Gastroesophageal sphincter (tissue), 4 donors: ENCODE measurements at regions not wholly inside any gene's neighbourhood (a gene's known extent, or its start where the extent isn't known, plus 50 kb on each side); places are given as distances from the start of the nearest gene placed in this dataset.

Experiments
- ATAC-seq: fragments of 150-250 bp; one replicate; pipeline ENCODE4 v1.9.1; 2016; ENCODE audit warnings: mild to moderate bottlenecking, moderate library complexity
- H3K27ac ChIP-seq, 4 donors: fragments of 200-600 bp; sonication (generic) in 3 of 4; 1 replicate in 3 of 4; 2 replicates in 1 of 4; pipeline ENCODE4 v1.5.1; 2016 to 2019
- H3K27me3 ChIP-seq: fragments of 200-600 bp; sonication (generic); one replicate; pipeline ENCODE4 v1.5.1; 2019
- H3K36me3 ChIP-seq, 2 donors: fragments of 200-600 bp; sonication (generic); one replicate each; pipeline ENCODE4 v1.5.1; 2019; ENCODE audit warnings: control low read depth in 1 of 2
- H3K4me1 ChIP-seq, 3 donors: fragments of 200-600 bp; sonication (generic); 1 replicate in 2 of 3; 2 replicates in 1 of 3; pipeline ENCODE4 v1.5.1; 2016 to 2019; ENCODE audit warnings: control low read depth in 2 of 3
- H3K4me3 ChIP-seq, 2 donors: fragments of 200-600 bp; sonication (generic); one replicate each; pipeline ENCODE4 v1.5.1; 2019; ENCODE audit warnings: mild to moderate bottlenecking in 1 of 2, moderate library complexity in 1 of 2
- H3K9me3 ChIP-seq, 3 donors: fragments of 200-600 bp; sonication (generic); one replicate each; pipeline ENCODE4 v1.5.1; 2017 to 2019; ENCODE audit warnings: control low read depth in 2 of 3
- CTCF ChIP-seq, 4 experiments: fragments of 200-600 bp in 2 of 4; fragments of 450-650 bp in 2 of 4; sonication (generic) in 1 of 4; IDR thresholded peaks; one replicate each; pipeline ENCODE4 v1.5.1; 2017 to 2019; ENCODE audit warnings: antibody characterized with exemption in 4 of 4, mild to moderate bottlenecking in 2 of 4, moderate library complexity in 2 of 4
- EP300 ChIP-seq: sonication (generic); formaldehyde crosslinking; IDR thresholded peaks from one replicate; pipeline ENCODE4 v1.6.1; 2017; ENCODE audit warnings: antibody characterized with exemption, mild to moderate bottlenecking
- POLR2A ChIP-seq, 2 donors: fragments of 450-650 bp; IDR thresholded peaks; one replicate each; pipeline ENCODE4 v1.6.1; 2017; ENCODE audit warnings: antibody characterized with exemption in 2 of 2, mild to moderate bottlenecking in 2 of 2, moderate library complexity in 1 of 2
- POLR2AphosphoS5 ChIP-seq: sonication (generic); formaldehyde crosslinking; IDR thresholded peaks from one replicate; pipeline ENCODE4 v1.6.1; 2017; ENCODE audit warnings: antibody characterized with exemption
- WGBS, 2 donors: methylation state at CpG; one replicate each; pipeline ENCODE4 v1.1.5; 2018; ENCODE audit warnings: low coverage in 1 of 2; 5-methylcytosine and 5-hydroxymethylcytosine counted together

GRCh38 chr15:29880886-29881285, 58.6 kb upstream of the TJP1 start:
- Histone ChIP-seq H3K4me1 (peaks cover 0 to 17% (median 0%) of the 10 kb centered on the region in 3 donors), H3K36me3 (no peaks in the 10 kb centered on the region), H3K9me3 (no peaks in the 10 kb centered on the region), H3K27ac (no peak overlapping the region), H3K27me3 (peaks cover 14% of the 10 kb centered on the region), H3K4me3 (no peak overlapping the region)
- 74 to 87% methylated on average over 4 of the region's 4 CpGs for WGBS, 2 donors
- ATAC-seq, result no peak
- TF ChIP-seq CTCF (IDR thresholded peaks at IDR 0.05) (no peak), POLR2A (IDR thresholded peaks at IDR 0.05) (no peak), EP300 (no peak), POLR2AphosphoS5 (no peak)

- 80% methylated on average over 3 of the region's 3 CpGs for WGBS, 2 donors
- Histone ChIP-seq H3K36me3 (no peaks in the 10 kb centered on the region), H3K4me3 (no peak overlapping the region), H3K27me3 (peaks cover 14% of the 10 kb centered on the region), H3K9me3 (no peaks in the 10 kb centered on the region), H3K4me1 (peaks cover 0 to 17% (median 0%) of the 10 kb centered on the region in 3 donors), H3K27ac (no peak overlapping the region)
- no peak for ATAC-seq
- TF ChIP-seq POLR2A (IDR thresholded peaks at IDR 0.05), result no peak
- no peak for TF ChIP-seq CTCF (IDR thresholded peaks at IDR 0.05)
- TF ChIP-seq POLR2AphosphoS5, result no peak
- no peak for TF ChIP-seq EP300
Measured at GRCh38 chr15:29880341-29880740, 58.1 kb upstream of the TJP1 start.

GRCh38 chr15:29874977-29875376, 52.7 kb upstream of the TJP1 start:
- ATAC-seq, result no peak
- 100% methylated on average over 1 of the region's 1 CpG for WGBS, 2 donors
- H3K27ac ChIP-seq, result no peak overlapping the region

GRCh38 chr15:29873947-29874411, 51.7 kb upstream of the TJP1 start:
- peaks cover 14% of the 10 kb centered on the region for H3K27me3 ChIP-seq
- no peak for ATAC-seq
- WGBS, 2 donors, result 90 to 97% methylated on average over 6 to 8 of the region's 9 CpGs
- peaks cover 0 to 25% (median 0%) of the 10 kb centered on the region in 3 donors for H3K4me1 ChIP-seq
- no peaks in the 10 kb centered on the region for H3K36me3 ChIP-seq
- no peak overlapping the region for H3K27ac ChIP-seq
- no peaks in the 10 kb centered on the region for H3K9me3 ChIP-seq
- H3K4me3 ChIP-seq, result no peak overlapping the region
- no peak for TF ChIP-seq EP300
- no peak for TF ChIP-seq POLR2AphosphoS5
- TF ChIP-seq CTCF (IDR thresholded peaks at IDR 0.05), result no peak
- no peak for TF ChIP-seq POLR2A (IDR thresholded peaks at IDR 0.05)

More at GRCh38 chr15:29874977-29875376, 52.7 kb upstream of the TJP1 start:
- Histone ChIP-seq H3K9me3 (no peaks in the 10 kb centered on the region), H3K27me3 (peaks cover 14% of the 10 kb centered on the region), H3K4me1 (peaks cover 0 to 19% (median 0%) of the 10 kb centered on the region in 3 donors), H3K4me3 (no peak overlapping the region), H3K36me3 (no peaks in the 10 kb centered on the region)
- TF ChIP-seq EP300 (no peak), CTCF (IDR thresholded peaks at IDR 0.05) (no peak), POLR2A (IDR thresholded peaks at IDR 0.05) (no peak), POLR2AphosphoS5 (no peak)

GRCh38 chr15:29873264-29873663, 51.0 kb upstream of the TJP1 start:
- Histone ChIP-seq H3K9me3 (no peaks in the 10 kb centered on the region), H3K27me3 (peaks cover 14% of the 10 kb centered on the region), H3K27ac (no peak overlapping the region), H3K36me3 (no peaks in the 10 kb centered on the region), H3K4me3 (no peak overlapping the region), H3K4me1 (peaks cover 0 to 25% (median 0%) of the 10 kb centered on the region in 3 donors)
- TF ChIP-seq EP300 (no peak), POLR2AphosphoS5 (no peak), POLR2A (IDR thresholded peaks at IDR 0.05) (no peak), CTCF (IDR thresholded peaks at IDR 0.05) (no peak)
- ATAC-seq, result no peak
- WGBS, 2 donors, result 70 to 81% methylated on average over 3 of the region's 3 CpGs
